K562 (cell line): ENCODE measurements at regions not wholly inside any gene's neighbourhood (a gene's known extent, or its start where the extent isn't known, plus 50 kb on each side); places are given as distances from the start of the nearest gene placed in this dataset.

Source experiments
- ATAC-seq: fragments of 200-7000 bp; cut with Tn5 transposase; 3 replicates; pipeline ENCODE4 v1.9.1; 2020; ENCODE audit warnings: moderate library complexity
- BruUV-seq: library from RNA; stranded (reverse); fragments of 400-500 nt; replicated peaks from 2 replicates; lab custom pipeline; 2021; lab: Mats Ljungman, UMichigan
- CTCF ChIA-PET: fragments of 300-600 bp; formaldehyde crosslinking; extraction: SDS; loops from one replicate; lab custom pipeline; 2021; ENCODE audit warnings: low intra/inter-chr PET ratio; lab: Yijun Ruan, JAX
- POLR2A ChIA-PET: fragments of 300-600, 350-650 bp; sonication (Branson Sonifier 250); formaldehyde crosslinking; extraction: SDS; loops from one replicate; lab custom pipeline; 2021; ENCODE audit warnings: antibody characterized with exemption, inconsistent platforms; lab: Yijun Ruan, JAX
- DNase-seq, 4 experiments: peaks; one replicate each; pipeline versions ENCODE4 v3.0.0 to v3.0.0-alpha.2; 2011 to 2018; ENCODE audit warnings: low spot score in 3 of 4, mixed read lengths in 3 of 4; ENCODE audit errors: extremely low read depth in 1 of 4
- FAIRE-seq: peaks from 2 replicates; lab custom pipeline; 2011; peaks lifted over from hg19 to GRCh38; lab: Jason Lieb, UNC
- H2AFZ ChIP-seq: 2 replicates; pipeline ENCODE4 v1.6.0; 2011; ENCODE audit warnings: low read depth, low read length, control low read depth, inconsistent platforms
- H3K27ac ChIP-seq: fragments of 200-600 bp; 3 replicates; pipeline ENCODE4 v1.8.0; 2011; ENCODE audit warnings: low read depth, mild to moderate bottlenecking, control low read depth, inconsistent platforms, low read length, moderate library complexity, mixed read lengths; ENCODE audit errors: extremely low read depth
- H3K27me3 ChIP-seq, 2 experiments: fragments of 300-600 bp in 1 of 2; 2 replicates in 1 of 2; 3 replicates in 1 of 2; pipeline versions ENCODE4 v1.6.0 to v1.8.0; 2011; ENCODE audit warnings: inconsistent platforms in 2 of 2, low read length in 2 of 2, mild to moderate bottlenecking in 1 of 2, mixed read lengths in 1 of 2, moderate library complexity in 1 of 2; ENCODE audit not compliant: control insufficient read depth in 2 of 2, insufficient read depth in 2 of 2
- H3K36me3 ChIP-seq: fragments of 300-600 bp; 3 replicates; pipeline ENCODE4 v1.8.0; 2011; ENCODE audit warnings: mild to moderate bottlenecking, low read length, inconsistent platforms; ENCODE audit not compliant: control insufficient read depth, insufficient read depth
- H3K4me1 ChIP-seq, 2 experiments: fragments of 200-600 bp in 1 of 2; replicated peaks in 1 of 2; 2 replicates in 1 of 2; 3 replicates in 1 of 2; pipeline versions ENCODE4 v1.5.1 to v1.8.0; 2011; ENCODE audit warnings: inconsistent platforms in 2 of 2, low read length in 2 of 2, mild to moderate bottlenecking in 1 of 2, mixed read lengths in 1 of 2, moderate library complexity in 1 of 2; ENCODE audit not compliant: control insufficient read depth in 2 of 2, insufficient read depth in 2 of 2
- H3K4me2 ChIP-seq: 2 replicates; pipeline ENCODE4 v1.6.1; 2011; ENCODE audit warnings: low read length, control low read depth, inconsistent platforms, mixed read lengths; ENCODE audit not compliant: insufficient read depth
- H3K4me3 ChIP-seq: fragments of 200-600 bp; sonication (generic), shearing (Covaris generic); 2 replicates; pipeline ENCODE4 v1.5.1; 2016; ENCODE audit warnings: control low read depth, inconsistent platforms
- H3K79me2 ChIP-seq: fragments of 200-600 bp; 3 replicates; pipeline ENCODE4 v1.8.0; 2011; ENCODE audit warnings: low read length, inconsistent platforms; ENCODE audit not compliant: control insufficient read depth, insufficient read depth
- H3K9ac ChIP-seq, 2 experiments: 2 replicates each; pipeline versions ENCODE4 v1.6.0 to v1.6.1; 2011; ENCODE audit warnings: low read depth in 2 of 2, low read length in 2 of 2, control low read depth in 1 of 2, inconsistent platforms in 1 of 2, mild to moderate bottlenecking in 1 of 2, mixed read lengths in 1 of 2; ENCODE audit not compliant: insufficient read depth in 1 of 2
- H3K9me1 ChIP-seq: one replicate; pipeline ENCODE4 v1.6.0; 2011; ENCODE audit warnings: inconsistent platforms, mild to moderate bottlenecking, low read length, moderate library complexity; ENCODE audit not compliant: control insufficient read depth, insufficient read depth
- H3K9me3 ChIP-seq: replicated peaks from 2 replicates; pipeline ENCODE4 v1.5.1; 2011; ENCODE audit warnings: low read depth, low read length, inconsistent platforms; ENCODE audit not compliant: control insufficient read depth, insufficient read depth
- H4K20me1 ChIP-seq: replicated peaks from 2 replicates; pipeline ENCODE4 v1.6.1; 2011; ENCODE audit warnings: low read length, inconsistent platforms, mixed read lengths; ENCODE audit not compliant: control insufficient read depth, insufficient read depth
- KDM4B ChIP-seq, 2 experiments: fragments of 450-650 bp in 1 of 2; sonication (generic) in 1 of 2; IDR thresholded peaks; 2 replicates each; pipeline ENCODE4 v1.6.1; 2016 to 2017; ENCODE audit warnings: borderline replicate concordance in 2 of 2, antibody characterized with exemption in 1 of 2, low read depth in 1 of 2, mild to moderate bottlenecking in 1 of 2
- WGBS: fragments of 100-300 bp; shearing (Covaris generic); methylation state at CpG from one replicate; pipeline ENCODE4 v1.1.6; 2016; ENCODE audit warnings: low coverage, mixed read lengths; ENCODE audit not compliant: insufficient coverage; ENCODE audit errors: missing lambda C conversion rate; 5-methylcytosine and 5-hydroxymethylcytosine counted together
- in situ Hi-C: fragments of 300-500 bp; cut with MboI; formaldehyde crosslinking; loops from 4 replicates; pipeline ENCODE4 v1.15.0; 2018; ENCODE audit warnings: inconsistent platforms, mixed read lengths
- intact Hi-C: fragments of 100-400 bp; cut with micrococcal nuclease; formaldehyde crosslinking; loops from 2 replicates; pipeline ENCODE4 v1.14.2; 2022
- TF ChIP-seq, protein P1 (sequence below): fragments of 200-800 bp; sonication (Bioruptor generic); IDR thresholded peaks from 2 replicates; pipeline ENCODE4 v1.6.1; 2016; ENCODE audit warnings: missing genetic modification characterization, missing compliant biosample characterization

DNA sequence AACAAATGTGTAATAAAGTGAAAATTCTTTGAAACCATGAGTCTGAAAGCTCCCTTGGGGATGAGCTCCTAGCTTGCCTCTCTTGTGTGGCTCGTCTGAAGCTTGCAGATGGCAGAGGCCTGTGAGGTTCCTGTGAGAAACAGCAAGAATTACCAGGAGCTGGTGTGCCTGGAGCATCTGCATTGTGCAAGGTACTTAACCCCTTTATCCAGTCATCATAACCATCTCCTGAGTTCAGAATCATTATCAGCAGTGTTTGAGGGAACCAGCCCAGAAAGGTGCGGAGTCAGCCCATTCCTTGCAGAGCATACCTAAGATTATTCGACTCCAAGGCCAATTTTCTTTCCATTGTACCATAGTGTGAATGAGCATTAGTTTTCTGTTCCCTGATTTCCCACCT lies 51.7 kb upstream of the TRA2B start:
- Histone ChIP-seq H3K4me1 (peaks cover 0 to 4% of the 10 kb centered on the region in 2 experiments; a peak in 1 of 5 replicates), H3K27ac (no peak overlapping the region), H3K9me1 (no peaks in the 10 kb centered on the region), H3K79me2 (no peaks in the 10 kb centered on the region)
- 2% methylated on average over 3 of the region's 3 CpGs for WGBS
- ATAC-seq (no peak), FAIRE-seq (no peak)
- intact Hi-C loops = loop anchor here (10.0 kb wide), 1 partner anchor 835 kb away; no protein-coding TSS in a partner anchor
- ChIA-PET CTCF (no interaction called here), POLR2A (interaction anchor here (0.6 kb wide), 1 partner anchor 306 kb away, joined by 3 read pairs; no protein-coding TSS in a partner anchor)
- TF ChIP-seq KDM4B (IDR thresholded peaks at IDR 0.05; ENCODE audit: borderline replicate concordance in 2 of 2, low read depth in 1 of 2) = no peak
- TF ChIP-seq, protein P1, sequence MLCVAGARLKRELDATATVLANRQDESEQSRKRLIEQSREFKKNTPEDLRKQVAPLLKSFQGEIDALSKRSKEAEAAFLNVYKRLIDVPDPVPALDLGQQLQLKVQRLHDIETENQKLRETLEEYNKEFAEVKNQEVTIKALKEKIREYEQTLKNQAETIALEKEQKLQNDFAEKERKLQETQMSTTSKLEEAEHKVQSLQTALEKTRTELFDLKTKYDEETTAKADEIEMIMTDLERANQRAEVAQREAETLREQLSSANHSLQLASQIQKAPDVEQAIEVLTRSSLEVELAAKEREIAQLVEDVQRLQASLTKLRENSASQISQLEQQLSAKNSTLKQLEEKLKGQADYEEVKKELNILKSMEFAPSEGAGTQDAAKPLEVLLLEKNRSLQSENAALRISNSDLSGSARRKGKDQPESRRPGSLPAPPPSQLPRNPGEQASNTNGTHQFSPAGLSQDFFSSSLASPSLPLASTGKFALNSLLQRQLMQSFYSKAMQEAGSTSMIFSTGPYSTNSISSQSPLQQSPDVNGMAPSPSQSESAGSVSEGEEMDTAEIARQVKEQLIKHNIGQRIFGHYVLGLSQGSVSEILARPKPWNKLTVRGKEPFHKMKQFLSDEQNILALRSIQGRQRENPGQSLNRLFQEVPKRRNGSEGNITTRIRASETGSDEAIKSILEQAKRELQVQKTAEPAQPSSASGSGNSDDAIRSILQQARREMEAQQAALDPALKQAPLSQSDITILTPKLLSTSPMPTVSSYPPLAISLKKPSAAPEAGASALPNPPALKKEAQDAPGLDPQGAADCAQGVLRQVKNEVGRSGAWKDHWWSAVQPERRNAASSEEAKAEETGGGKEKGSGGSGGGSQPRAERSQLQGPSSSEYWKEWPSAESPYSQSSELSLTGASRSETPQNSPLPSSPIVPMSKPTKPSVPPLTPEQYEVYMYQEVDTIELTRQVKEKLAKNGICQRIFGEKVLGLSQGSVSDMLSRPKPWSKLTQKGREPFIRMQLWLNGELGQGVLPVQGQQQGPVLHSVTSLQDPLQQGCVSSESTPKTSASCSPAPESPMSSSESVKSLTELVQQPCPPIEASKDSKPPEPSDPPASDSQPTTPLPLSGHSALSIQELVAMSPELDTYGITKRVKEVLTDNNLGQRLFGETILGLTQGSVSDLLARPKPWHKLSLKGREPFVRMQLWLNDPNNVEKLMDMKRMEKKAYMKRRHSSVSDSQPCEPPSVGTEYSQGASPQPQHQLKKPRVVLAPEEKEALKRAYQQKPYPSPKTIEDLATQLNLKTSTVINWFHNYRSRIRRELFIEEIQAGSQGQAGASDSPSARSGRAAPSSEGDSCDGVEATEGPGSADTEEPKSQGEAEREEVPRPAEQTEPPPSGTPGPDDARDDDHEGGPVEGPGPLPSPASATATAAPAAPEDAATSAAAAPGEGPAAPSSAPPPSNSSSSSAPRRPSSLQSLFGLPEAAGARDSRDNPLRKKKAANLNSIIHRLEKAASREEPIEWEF = no peak
- TF ChIP-seq, all 486 proteins: peak for 0
- no peak overlapping the region for H2AFZ ChIP-seq
- no TSS peak for BruUV-seq
- no peaks in the 10 kb centered on the region for H4K20me1 ChIP-seq
- no peak overlapping the region for H3K4me3 ChIP-seq
- no peaks in the 10 kb centered on the region for H3K36me3 ChIP-seq
- H3K9me3 ChIP-seq = no peaks in the 10 kb centered on the region
- no peak overlapping the region for H3K9ac ChIP-seq
- peaks cover 14 to 30% of the 10 kb centered on the region in 2 experiments; a peak in 4 of 5 replicates for H3K27me3 ChIP-seq
- no peak for DNase-seq
- in situ Hi-C loops = no loop called here
- H3K4me2 ChIP-seq = no peak overlapping the region
